Astrocyte of the spinal cord (primary cell): ENCODE measurements at regions not wholly inside any gene's neighbourhood (a gene's known extent, or its start where the extent isn't known, plus 50 kb on each side); places are given as distances from the start of the nearest gene placed in this dataset.

Experiments
- DNase-seq: peaks from one replicate; pipeline ENCODE4 v3.0.0; 2011; ENCODE audit warnings: low read depth, low spot score
- H3K4me3 ChIP-seq: 2 replicates; pipeline ENCODE4 v1.5.1; 2011; ENCODE audit warnings: low read depth, mild to moderate bottlenecking, low read length, moderate library complexity
- CTCF ChIP-seq: IDR thresholded peaks from 2 replicates; pipeline ENCODE4 v1.5.1; 2012; ENCODE audit warnings: low read depth, mild to moderate bottlenecking, low read length, inconsistent platforms
- in situ Hi-C: cut with HindIII; loops from 2 replicates; pipeline ENCODE4 v1.10.0; 2017; ENCODE audit warnings: low sequenced_read_pairs

GRCh38 chr6:8831366-8832152 lies 396.2 kb upstream of the SLC35B3 start:
- no peak overlapping the region for H3K4me3 ChIP-seq
- in situ Hi-C loops: no loop called here
- DNase-seq: no peak
- TF ChIP-seq CTCF: no peak

GRCh38 chr6:8830794-8831193 lies 395.4 kb upstream of the SLC35B3 start:
- TF ChIP-seq CTCF: no peak
- in situ Hi-C loops: no loop called here
- DNase-seq: no peak
- H3K4me3 ChIP-seq: no peak overlapping the region

- no peak overlapping the region for H3K4me3 ChIP-seq
- no peak for DNase-seq
- no peak for TF ChIP-seq CTCF
- in situ Hi-C loops: no loop called here
These were observed 394.5 kb upstream of the SLC35B3 start for GRCh38 chr6:8829796-8830195.

- in situ Hi-C loops: no loop called here
- no peak for TF ChIP-seq CTCF
- no peak for DNase-seq
- no peak overlapping the region for H3K4me3 ChIP-seq
These were observed 394.0 kb upstream of the SLC35B3 start for GRCh38 chr6:8829296-8829695.

- no peak for DNase-seq
- H3K4me3 ChIP-seq: no peak overlapping the region
- TF ChIP-seq CTCF: no peak
- in situ Hi-C loops: no loop called here
These were observed 393.0 kb upstream of the SLC35B3 start for GRCh38 chr6:8828376-8828775.

- in situ Hi-C loops: no loop called here
- no peak for TF ChIP-seq CTCF
- DNase-seq: no peak
- no peak overlapping the region for H3K4me3 ChIP-seq
These were observed 390.4 kb upstream of the SLC35B3 start for GRCh38 chr6:8825726-8826125.

GRCh38 chr6:8821981-8822381 lies 386.6 kb upstream of the SLC35B3 start:
- in situ Hi-C loops: no loop called here
- TF ChIP-seq CTCF: no peak

More at GRCh38 chr6:8821981-8822381, 386.6 kb upstream of the SLC35B3 start:
- DNase-seq: no peak
- no peak overlapping the region for H3K4me3 ChIP-seq
